ENCODE measurements at regions not wholly inside any gene's neighbourhood (a gene's known extent, or its start where the extent isn't known, plus 50 kb on each side); places are given as distances from the start of the nearest gene placed in this dataset.

GRCh38 chr6:10071631-10072220, 343.1 kb downstream of the TFAP2A start:
- TF ChIP-seq TAF1 (IDR thresholded peaks at IDR 0.05; ENCODE audit: borderline replicate concordance, insufficient read depth, low read length) (no peak), POLR2AphosphoS5 (IDR thresholded peaks at IDR 0.05; ENCODE audit: low read depth, low read length) (no peak), SIN3A (IDR thresholded peaks at IDR 0.05; ENCODE audit: borderline replicate concordance, insufficient read depth, low read length) (no peak), REST (IDR thresholded peaks at IDR 0.05; ENCODE audit: insufficient read depth in 1 of 2, low read depth in 2 of 2, low read length in 2 of 2) (no peak), FOXP2 (optimal IDR thresholded peaks at IDR 0.05; ENCODE audit: borderline replicate concordance, extremely low read depth, extremely low read length, insufficient read depth) (no peak)

- no peak for TF ChIP-seq REST (IDR thresholded peaks at IDR 0.05; ENCODE audit: insufficient read depth in 1 of 2, low read depth in 2 of 2, low read length in 2 of 2)
- no peak for TF ChIP-seq POLR2AphosphoS5 (IDR thresholded peaks at IDR 0.05; ENCODE audit: low read depth, low read length)
- TF ChIP-seq SIN3A (IDR thresholded peaks at IDR 0.05; ENCODE audit: borderline replicate concordance, insufficient read depth, low read length): no peak
- TF ChIP-seq TAF1 (IDR thresholded peaks at IDR 0.05; ENCODE audit: borderline replicate concordance, insufficient read depth, low read length): no peak
- no peak for TF ChIP-seq FOXP2 (optimal IDR thresholded peaks at IDR 0.05; ENCODE audit: borderline replicate concordance, extremely low read depth, extremely low read length, insufficient read depth)
Measured at GRCh38 chr6:10060004-10060403, 354.9 kb downstream of the TFAP2A start.

- TF ChIP-seq SIN3A (IDR thresholded peaks at IDR 0.05; ENCODE audit: borderline replicate concordance, insufficient read depth, low read length) (no peak), POLR2AphosphoS5 (IDR thresholded peaks at IDR 0.05; ENCODE audit: low read depth, low read length) (no peak), FOXP2 (optimal IDR thresholded peaks at IDR 0.05; ENCODE audit: borderline replicate concordance, extremely low read depth, extremely low read length, insufficient read depth) (no peak), REST (IDR thresholded peaks at IDR 0.05; ENCODE audit: insufficient read depth in 1 of 2, low read depth in 2 of 2, low read length in 2 of 2) (no peak), TAF1 (IDR thresholded peaks at IDR 0.05; ENCODE audit: borderline replicate concordance, insufficient read depth, low read length) (no peak)
Measured at GRCh38 chr6:10054672-10055071, 360.2 kb downstream of the TFAP2A start.

GRCh38 chr6:10051283-10051682, 363.6 kb downstream of the TFAP2A start:
- no peak for TF ChIP-seq TAF1 (IDR thresholded peaks at IDR 0.05; ENCODE audit: borderline replicate concordance, insufficient read depth, low read length)
- no peak for TF ChIP-seq REST (IDR thresholded peaks at IDR 0.05; ENCODE audit: insufficient read depth in 1 of 2, low read depth in 2 of 2, low read length in 2 of 2)
- TF ChIP-seq POLR2AphosphoS5 (IDR thresholded peaks at IDR 0.05; ENCODE audit: low read depth, low read length): no peak
- TF ChIP-seq SIN3A (IDR thresholded peaks at IDR 0.05; ENCODE audit: borderline replicate concordance, insufficient read depth, low read length): no peak
- TF ChIP-seq FOXP2 (optimal IDR thresholded peaks at IDR 0.05; ENCODE audit: borderline replicate concordance, extremely low read depth, extremely low read length, insufficient read depth): no peak

Measured in PFSK-1 (cell line).